Endothelial cell of umbilical vein (primary cell): ENCODE measurements at regions not wholly inside any gene's neighbourhood (a gene's known extent, or its start where the extent isn't known, plus 50 kb on each side); places are given as distances from the start of the nearest gene placed in this dataset.

Source experiments
- CTCF ChIP-seq, 2 donors: IDR thresholded peaks; 1 replicate in 1 of 2; 2 replicates in 1 of 2; pipeline ENCODE4 v1.5.1; 2011; ENCODE audit warnings: low read length in 2 of 2, mild to moderate bottlenecking in 2 of 2, moderate library complexity in 2 of 2, control low read depth in 1 of 2, inconsistent platforms in 1 of 2, low read depth in 1 of 2; ENCODE audit not compliant: insufficient read depth in 1 of 2; ENCODE audit errors: extremely low read depth in 1 of 2
- POLR2A ChIP-seq: IDR thresholded peaks from 2 replicates; pipeline ENCODE4 v1.6.1; 2012; ENCODE audit warnings: low read depth, mild to moderate bottlenecking, control low read depth, low read length
- POLR2AphosphoS5 ChIP-seq: IDR thresholded peaks from 2 replicates; pipeline ENCODE4 v1.6.1; 2012; ENCODE audit warnings: low read depth, mild to moderate bottlenecking, control low read depth, low read length, moderate library complexity; ENCODE audit not compliant: insufficient read depth

DNA sequence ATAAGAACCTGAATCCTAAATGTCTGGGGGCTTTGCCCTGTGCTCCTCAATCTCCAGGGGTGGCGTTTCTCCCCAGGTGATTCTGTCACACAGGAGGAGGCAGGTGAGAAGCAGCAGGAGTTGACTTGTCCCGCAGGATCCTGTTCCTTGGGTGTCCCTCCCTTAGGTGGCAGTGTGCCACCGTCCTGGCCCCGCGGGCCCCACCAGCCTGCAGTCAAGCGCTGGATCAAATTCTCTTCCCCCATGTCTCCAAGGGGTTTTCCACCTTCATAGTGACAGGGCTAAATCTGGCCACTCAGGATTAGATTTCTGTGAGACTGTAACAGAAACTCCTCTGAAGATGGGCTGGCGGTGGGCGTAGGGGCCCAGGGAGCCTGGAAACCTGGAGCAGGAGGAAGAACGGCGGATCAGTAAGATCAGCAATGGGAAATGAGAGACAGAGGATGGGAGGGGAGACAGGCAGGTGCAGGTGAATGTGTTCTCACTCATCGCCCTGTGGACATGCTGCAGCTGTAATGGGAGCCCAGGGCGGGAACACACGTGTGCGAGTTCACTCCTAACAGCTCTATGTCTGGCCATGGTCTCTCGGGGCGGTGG lies 329.2 kb upstream of the COBL start:
- no peak for TF ChIP-seq CTCF (IDR thresholded peaks at IDR 0.05; ENCODE audit: extremely low read depth in 1 of 2, insufficient read depth in 1 of 2, low read depth in 1 of 2, low read length in 2 of 2)
- TF ChIP-seq POLR2A: no peak
- no peak for TF ChIP-seq POLR2AphosphoS5
